GM12892 (cell line): ENCODE measurements at regions not wholly inside any gene's neighbourhood (a gene's known extent, or its start where the extent isn't known, plus 50 kb on each side); places are given as distances from the start of the nearest gene placed in this dataset.

Experiments used
- POLR2A ChIP-seq: IDR thresholded peaks from 2 replicates; pipeline ENCODE4 v1.6.1; 2011; ENCODE audit warnings: low read depth, low read length, control low read depth
- POLR2AphosphoS5 ChIP-seq: IDR thresholded peaks from 2 replicates; pipeline ENCODE4 v1.6.1; 2011; ENCODE audit warnings: low read depth, low read length, control low read depth
- TAF1 ChIP-seq: IDR thresholded peaks from 2 replicates; pipeline ENCODE4 v1.6.1; 2011; ENCODE audit warnings: low read depth, mild to moderate bottlenecking, control low read depth, low read length, borderline replicate concordance

GRCh38 chr14:87794561-87794960 is 198.4 kb downstream of the GALC start:
- TF ChIP-seq POLR2A (no peak), POLR2AphosphoS5 (no peak), TAF1 (no peak)
